Non-pigmented ciliary epithelial cell (primary cell): ENCODE measurements at regions not wholly inside any gene's neighbourhood (a gene's known extent, or its start where the extent isn't known, plus 50 kb on each side); places are given as distances from the start of the nearest gene placed in this dataset.
"Not testable (repeated sequence)": the region's sequence is repeated elsewhere in the genome, so short reads cannot be mapped to it uniquely, and the experiment has no call there.

ENCODE experiments used
- DNase-seq: peaks from one replicate; pipeline ENCODE4 v3.0.0-alpha.2; 2010; ENCODE audit warnings: low read depth

- DNase-seq, result no peak
These were observed 53.1 kb upstream of the WNT4 start for GRCh38 chr1:22196041-22196440.

DNA sequence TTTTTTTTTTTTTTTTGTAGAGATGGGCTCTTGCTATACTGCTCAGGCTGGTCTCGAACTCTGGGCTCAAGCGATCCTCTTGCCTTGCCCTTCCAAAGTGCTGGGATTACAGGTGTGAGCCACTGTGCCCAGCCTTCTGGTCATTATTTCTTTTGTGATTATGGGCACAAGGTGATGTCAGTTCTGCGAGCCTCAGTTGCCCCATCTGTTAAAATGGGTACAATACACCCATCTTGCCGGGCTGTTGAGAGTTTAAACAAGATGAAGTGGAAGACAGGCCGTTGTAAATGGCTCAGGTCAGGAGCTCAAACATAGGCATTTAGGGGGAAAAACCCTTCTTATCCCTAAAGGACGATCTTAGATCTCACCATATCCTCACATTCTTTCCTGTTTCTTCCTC is 53.7 kb upstream of the WNT4 start:
- no peak for DNase-seq

DNA sequence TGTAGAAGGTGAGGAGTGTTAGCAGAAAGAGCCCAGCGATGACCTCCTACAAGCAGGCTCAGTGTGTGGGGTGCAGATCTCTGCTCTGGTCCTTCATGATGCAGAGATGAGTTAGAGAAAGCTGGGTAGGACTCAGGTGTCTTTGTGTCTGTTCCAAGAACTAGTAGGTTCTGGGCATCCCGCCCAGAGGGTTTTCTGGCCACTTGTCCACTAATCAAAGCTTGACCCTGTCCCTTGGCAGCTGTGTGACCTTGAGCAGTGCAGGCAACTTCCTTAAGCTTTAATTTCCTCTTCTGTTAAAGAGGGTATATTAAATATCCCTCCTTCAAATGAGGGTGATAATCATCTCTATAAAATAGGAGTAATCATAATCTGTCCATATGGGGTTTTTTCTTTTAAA is 54.7 kb upstream of the WNT4 start:
- no peak for DNase-seq

- DNase-seq, result no peak
These were observed 58.1 kb upstream of the WNT4 start for GRCh38 chr1:22201023-22201422.

DNA sequence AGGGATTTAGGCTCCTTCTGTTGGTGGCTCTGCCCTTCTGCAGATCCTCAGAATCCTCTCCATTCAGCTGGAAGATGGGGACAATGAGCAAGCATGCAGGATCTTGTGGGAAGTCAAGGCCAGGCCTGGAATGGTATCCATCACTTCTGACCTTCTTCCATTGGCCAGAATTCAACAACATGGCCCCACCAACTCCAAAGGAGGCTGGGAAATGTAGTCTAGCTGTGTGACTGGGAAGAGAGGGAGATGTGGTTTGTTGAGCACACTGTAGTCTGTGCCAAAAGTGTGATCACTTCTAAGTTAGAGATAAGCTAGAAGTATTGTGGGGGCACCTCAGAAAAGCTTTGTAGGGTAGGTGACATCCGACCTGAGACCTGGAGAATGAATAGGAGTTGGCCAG is 60.4 kb upstream of the WNT4 start:
- DNase-seq, result no peak

DNA sequence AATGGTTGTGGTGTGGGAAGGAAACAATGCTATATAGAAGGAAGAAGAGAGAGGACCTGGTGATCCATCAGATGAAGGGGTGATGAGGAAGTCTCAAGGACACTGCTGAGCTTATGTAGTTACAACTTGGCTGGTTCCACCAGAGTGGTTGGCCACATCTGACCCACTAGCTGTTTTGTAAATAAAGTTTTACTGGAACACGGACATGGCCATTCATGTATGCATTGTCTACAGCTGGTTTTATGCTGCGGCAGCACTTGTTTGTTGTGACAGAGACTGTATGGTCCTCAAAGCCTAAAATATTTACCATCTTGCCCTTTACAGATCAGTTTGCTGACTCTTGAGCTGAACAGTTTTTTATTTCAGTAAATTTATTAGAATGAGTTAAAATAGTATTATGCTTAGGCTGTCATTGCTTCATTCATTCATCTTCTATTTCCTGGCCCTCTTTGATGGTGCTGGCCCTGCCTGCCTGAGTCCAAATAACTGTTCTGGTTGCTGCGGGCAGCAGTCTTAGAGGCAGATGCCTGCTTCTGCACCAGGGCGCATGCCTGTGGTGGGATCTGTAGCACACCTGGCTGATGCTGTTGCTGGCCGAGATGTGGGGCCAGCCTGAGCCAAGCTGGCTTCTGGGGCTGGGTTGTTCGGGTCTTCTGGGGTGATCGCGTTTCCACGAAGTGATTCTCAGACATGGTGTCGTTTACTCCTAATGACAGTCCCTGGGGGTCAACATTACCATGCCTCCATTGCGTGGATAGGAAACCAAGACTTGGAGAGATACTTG is 61.4 kb upstream of the WNT4 start:
- no peak for DNase-seq

DNA sequence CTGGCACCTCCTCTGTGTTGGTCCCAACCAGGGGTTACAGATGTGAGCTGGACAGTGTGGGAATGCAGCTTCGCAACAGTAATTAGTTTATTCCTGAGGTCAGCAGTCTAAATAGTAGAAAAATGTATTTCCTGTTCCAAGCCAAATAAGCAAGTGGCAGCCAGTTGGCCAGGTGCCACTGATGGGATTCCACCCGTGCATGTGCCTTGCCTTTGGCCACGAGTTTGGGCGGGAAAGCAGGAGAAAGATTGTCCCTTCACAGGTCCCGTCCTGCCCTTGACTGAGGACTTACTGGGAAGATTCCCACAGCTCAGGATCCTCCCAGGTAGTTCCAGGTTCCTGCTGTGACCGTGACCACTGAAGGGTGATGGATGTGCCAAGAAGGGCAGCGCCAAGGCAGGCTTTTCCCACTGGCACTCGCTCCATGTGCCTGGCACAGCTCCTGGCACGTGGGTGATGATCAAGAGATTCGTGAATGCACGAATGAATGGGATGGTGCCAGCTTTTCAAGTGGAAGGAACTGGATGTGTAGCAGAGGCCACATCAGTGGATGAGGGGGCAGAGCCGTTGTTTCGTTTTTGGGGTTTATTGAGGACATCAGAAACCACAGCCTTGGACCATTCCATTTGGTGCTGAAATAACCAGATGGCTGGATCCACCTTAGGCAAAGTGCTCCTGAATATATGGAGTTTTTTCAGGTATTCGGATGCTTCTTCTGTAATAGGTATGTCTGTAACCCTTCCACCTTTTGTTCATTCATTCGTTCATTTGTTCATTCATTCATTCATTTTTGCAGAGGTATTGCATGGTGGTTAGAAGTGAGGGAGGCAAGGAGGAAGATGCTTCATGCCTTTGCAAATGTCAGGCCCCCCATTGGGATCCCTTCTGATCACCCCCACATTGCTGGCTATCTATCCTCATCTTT is 62.4 kb upstream of the WNT4 start:
- DNase-seq, result no peak

DNA sequence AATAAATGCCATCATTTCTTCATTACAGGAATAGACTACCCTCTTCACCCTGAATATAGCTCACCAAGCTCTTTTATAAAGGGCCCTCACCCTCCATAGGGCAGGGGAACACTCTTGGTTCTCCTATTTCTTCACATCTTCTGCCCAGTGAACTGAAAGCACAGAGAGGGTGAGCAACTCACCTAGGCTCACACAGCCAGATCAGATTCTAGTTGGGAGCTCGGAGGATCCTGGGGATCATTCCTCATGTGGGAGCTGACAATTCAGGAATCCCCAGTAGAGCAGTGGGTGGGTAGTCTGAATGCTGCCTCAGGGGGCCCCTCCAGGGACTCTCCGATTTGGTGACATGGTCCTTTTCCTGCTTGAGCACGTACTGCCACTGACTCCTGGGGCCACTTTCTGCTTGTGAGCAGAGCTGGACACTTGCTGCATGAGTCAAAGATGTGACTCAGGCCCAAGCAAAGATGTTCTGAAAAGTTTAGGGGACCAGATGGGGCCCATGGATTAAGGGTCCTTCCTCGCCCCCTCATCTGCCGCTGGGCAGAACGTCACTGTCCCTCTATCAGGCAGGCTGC is 63.7 kb upstream of the WNT4 start:
- no peak for DNase-seq

- no peak for DNase-seq
These were observed 64.8 kb upstream of the WNT4 start for GRCh38 chr1:22207511-22208267.

GRCh38 chr1:22208268-22208972 is 65.5 kb upstream of the WNT4 start:
- DNase-seq, result no peak

- no peak for DNase-seq
These were observed 66.1 kb upstream of the WNT4 start for GRCh38 chr1:22208973-22209378.

- DNase-seq, result no peak
These were observed 67.3 kb upstream of the WNT4 start for GRCh38 chr1:22210176-22210575.

- DNase-seq, result no peak
These were observed 67.7 kb upstream of the WNT4 start for GRCh38 chr1:22210636-22211035.

GRCh38 chr1:22211459-22211858 is 68.6 kb upstream of the WNT4 start:
- DNase-seq, result not testable (repeated sequence)

DNA sequence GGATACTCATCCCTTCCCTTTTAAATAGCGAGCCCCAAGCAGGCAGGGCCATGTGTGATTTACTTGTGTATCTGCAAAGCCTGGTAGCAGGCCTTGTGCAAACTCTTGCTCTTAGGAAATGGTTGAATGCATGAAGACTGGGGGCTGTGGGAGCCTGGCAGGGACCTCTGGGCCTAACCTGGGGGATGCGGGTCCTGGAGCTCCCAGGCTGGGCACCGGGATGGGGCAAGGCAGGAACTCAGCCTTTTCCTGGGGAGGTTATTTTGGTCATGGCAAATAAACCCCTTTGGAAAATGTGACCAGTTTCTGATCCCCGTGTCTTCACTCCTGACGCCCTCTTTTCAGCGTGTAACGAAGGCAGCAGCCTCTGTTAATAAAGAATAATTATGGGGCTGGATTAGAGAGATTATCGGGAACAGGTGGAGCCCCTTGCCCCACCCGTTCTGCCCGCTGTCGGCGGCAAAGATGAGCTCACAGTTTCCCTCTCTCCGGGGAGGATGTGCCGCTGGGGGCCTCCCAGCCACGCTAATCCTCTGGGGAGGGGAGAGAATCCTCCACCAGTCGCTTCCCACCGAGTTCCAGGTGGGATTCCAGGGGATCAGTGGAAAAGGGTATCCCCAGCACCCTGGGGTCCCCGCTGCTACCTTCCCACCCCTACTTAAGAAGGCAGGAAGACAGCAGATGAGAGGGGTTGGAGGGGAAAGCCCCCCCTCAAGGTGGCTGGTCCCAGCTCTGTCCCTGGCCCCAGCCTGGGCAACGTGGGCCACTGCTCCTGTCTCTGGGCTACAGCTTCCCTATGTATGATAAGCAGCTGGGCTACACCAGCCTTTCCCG is 69.7 kb upstream of the WNT4 start:
- no peak for DNase-seq

DNA sequence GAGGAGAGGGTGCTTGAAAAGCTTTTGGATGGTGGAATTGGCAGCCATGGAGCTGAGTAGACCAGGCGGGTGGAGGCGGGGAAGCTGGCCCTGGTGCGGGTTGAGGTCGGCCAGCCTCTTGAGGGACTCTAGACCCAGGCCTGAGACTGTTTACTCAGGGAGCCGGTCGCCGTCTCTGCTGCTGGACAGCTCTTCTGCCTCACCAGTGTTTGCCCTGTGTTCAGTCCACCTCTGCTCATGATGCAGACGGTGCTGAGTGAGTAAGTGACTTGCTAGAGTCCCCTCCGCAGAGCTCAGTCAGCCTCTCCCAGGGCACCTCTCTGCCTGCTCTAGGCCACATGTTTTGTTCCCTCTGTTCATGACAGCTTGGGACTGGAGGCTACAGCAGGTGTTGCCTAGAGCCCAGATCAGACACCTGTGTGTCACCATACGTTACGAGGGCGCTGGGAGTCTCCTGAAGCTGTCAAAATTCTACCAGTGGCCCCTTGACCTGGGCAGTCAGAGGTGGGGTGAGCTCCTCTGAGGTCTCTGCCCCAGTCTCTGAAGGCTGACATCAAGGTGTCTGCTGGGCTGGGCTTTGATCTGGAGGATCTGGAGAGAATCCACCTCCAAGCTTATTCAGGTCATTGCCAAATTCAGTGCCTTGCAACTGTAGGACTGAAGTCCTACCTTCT is 73.5 kb upstream of the WNT4 start:
- DNase-seq, result no peak

DNA sequence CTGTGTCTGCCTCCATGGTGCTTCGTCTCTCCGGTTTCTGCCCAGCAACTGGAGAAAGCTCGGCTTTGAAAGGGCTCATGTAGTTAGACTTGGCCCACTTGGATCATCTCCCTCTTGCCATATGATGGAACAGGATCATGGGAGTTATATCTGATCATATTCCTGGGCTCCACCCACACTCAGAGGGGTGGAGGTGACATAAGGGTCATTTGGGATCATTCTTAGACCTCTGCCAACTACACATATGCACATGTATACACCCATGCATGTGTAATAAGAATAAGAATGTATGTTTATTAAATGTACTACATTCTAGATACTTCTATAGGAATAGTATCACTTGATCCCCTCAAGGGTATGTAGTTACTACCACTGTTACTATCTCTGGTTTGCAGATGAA is 74.1 kb upstream of the WNT4 start:
- DNase-seq, result no peak

DNA sequence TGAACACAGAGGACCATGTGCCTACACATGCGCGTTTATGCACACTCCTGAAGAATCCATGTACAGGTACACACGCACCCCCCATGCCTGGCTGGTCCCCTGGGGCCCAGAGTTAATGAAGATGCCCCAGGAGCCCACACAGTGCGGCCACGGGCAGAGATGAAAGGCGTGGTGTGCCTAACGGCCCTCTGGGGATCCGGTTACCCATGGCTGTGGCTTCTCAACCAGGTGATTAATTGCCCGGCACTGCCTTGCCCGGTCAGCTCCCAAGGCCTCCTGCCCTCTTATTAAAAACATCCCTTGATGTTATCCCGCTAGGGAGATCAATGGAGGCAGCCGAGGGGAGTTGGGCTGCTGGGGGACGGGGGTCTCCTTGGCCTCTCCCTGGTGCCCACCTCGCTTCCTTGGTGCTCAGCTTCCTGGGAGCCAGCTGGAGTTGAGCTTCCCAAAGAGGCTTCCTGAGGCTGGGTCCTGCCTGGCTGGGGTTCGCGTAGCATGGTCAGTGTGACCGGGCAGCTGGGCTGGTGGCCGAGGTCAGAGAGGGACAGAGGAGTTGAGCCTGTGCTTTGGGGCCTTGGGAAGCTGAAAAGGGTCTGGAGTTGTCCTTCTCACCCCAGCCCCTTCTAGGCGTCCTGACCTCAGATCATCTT is 75.0 kb upstream of the WNT4 start:
- no peak for DNase-seq

DNA sequence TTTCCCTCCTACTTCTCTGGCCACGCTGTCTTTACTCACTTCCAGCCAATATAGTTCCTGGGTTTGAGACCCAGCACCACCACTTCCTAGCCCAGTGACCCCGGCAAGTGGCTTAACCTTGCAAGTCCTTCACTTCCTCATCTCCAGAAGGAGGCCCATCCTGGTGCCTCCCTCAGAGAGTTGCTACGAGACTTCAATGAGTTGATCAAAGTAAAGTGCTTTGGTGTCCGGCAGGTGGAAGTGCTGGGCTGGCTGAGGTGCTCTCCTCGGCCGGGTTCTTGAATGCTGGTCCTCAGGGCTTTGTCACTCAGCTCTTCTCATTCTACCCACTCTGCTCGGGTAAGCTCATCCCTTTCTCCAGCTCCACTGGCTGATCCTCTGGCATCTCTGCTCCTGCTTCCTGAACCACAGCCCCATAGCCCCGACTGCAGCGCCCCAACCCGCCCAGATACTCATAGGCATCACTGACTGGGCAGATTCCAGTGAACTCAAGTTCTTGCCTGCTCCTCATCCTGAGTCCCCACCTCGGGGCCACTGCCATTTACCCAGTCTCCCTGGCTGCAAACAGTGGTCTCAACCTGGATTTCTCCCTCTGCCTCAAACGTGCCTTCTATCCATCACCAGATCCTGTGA is 75.8 kb upstream of the WNT4 start:
- no peak for DNase-seq
